SU-DHL-6 (cell line): ENCODE measurements at regions not wholly inside any gene's neighbourhood (a gene's known extent, or its start where the extent isn't known, plus 50 kb on each side); places are given as distances from the start of the nearest gene placed in this dataset.
A peak's percentile ranks its signal among the peaks of the same experiment; 100 is the strongest.

ENCODE experiments used
- H2AFZ ChIP-seq: fragments of 200-600 bp; sonication (generic); 2 replicates; pipeline ENCODE4 v1.6.1; 2014; ENCODE audit warnings: low read depth, mild to moderate bottlenecking, moderate library complexity, mixed read lengths, antibody characterized with exemption, low read length; ENCODE audit not compliant: severe bottlenecking
- H3F3A ChIP-seq: fragments of 200-600 bp; shearing (Covaris generic); 2 replicates; pipeline ENCODE4 v1.6.0; 2016; ENCODE audit warnings: antibody characterized with exemption, mild to moderate bottlenecking; ENCODE audit not compliant: insufficient read depth
- H3K27ac ChIP-seq: fragments of 200-600 bp; sonication (generic); 2 replicates; pipeline ENCODE4 v1.5.1; 2016; ENCODE audit warnings: low read depth, mild to moderate bottlenecking, low read length, moderate library complexity, mixed read lengths
- H3K27me3 ChIP-seq: fragments of 200-600 bp; sonication (generic), shearing (Covaris generic); 2 replicates; pipeline ENCODE4 v1.6.0; 2014; ENCODE audit warnings: mild to moderate bottlenecking, low read length
- H3K36me3 ChIP-seq: fragments of 200-600 bp; sonication (generic); 2 replicates; pipeline ENCODE4 v1.6.1; 2014; ENCODE audit warnings: mild to moderate bottlenecking, low read length, mixed read lengths
- H3K4me2 ChIP-seq: fragments of 300-600, 200-600 bp; shearing (Covaris generic), sonication (generic); 2 replicates; pipeline ENCODE4 v1.6.0; 2014; ENCODE audit warnings: low read length, low read depth, mild to moderate bottlenecking; ENCODE audit not compliant: poor library complexity, severe bottlenecking
- H3K4me3 ChIP-seq: fragments of 200-600 bp; sonication (generic); 2 replicates; pipeline ENCODE4 v1.5.1; 2014; ENCODE audit warnings: antibody characterized with exemption, low read length, mild to moderate bottlenecking, mixed read lengths; ENCODE audit not compliant: insufficient read depth, poor library complexity, severe bottlenecking
- H3K79me2 ChIP-seq: fragments of 200-600 bp; sonication (generic); 2 replicates; pipeline ENCODE4 v1.6.1; 2014; ENCODE audit warnings: mild to moderate bottlenecking, low read length, moderate library complexity; ENCODE audit not compliant: insufficient read depth
- H3K9ac ChIP-seq: fragments of 200-600 bp; sonication (generic); 2 replicates; pipeline ENCODE4 v1.7.0; 2014; ENCODE audit warnings: mild to moderate bottlenecking, low read length
- H3K9me2 ChIP-seq: fragments of 200-600 bp; sonication (generic); replicated peaks from 2 replicates; pipeline ENCODE4 v1.6.1; 2014; ENCODE audit warnings: low read length; ENCODE audit not compliant: insufficient read depth
- H3K9me3 ChIP-seq: fragments of 200-600 bp; sonication (generic); 2 replicates; pipeline ENCODE4 v1.6.1; 2014; ENCODE audit warnings: low read length, mixed read lengths; ENCODE audit not compliant: insufficient read depth
- H4K20me1 ChIP-seq: fragments of 200-600 bp; sonication (generic); 2 replicates; pipeline ENCODE4 v1.6.1; 2014; ENCODE audit warnings: low read depth, mild to moderate bottlenecking, antibody characterized with exemption, low read length, moderate library complexity, mixed read lengths
- EZH2phosphoT487 ChIP-seq: fragments of 200-600 bp; sonication (generic), shearing (Covaris generic); conservative IDR thresholded peaks from 2 replicates; pipeline ENCODE4 v1.6.1; 2018; ENCODE audit warnings: mild to moderate bottlenecking, antibody characterized with exemption, low read length, moderate library complexity, mixed read lengths
- TF ChIP-seq, protein P1 (sequence below): fragments of 200-600 bp; sonication (generic); IDR thresholded peaks from one replicate; pipeline ENCODE4 v1.5.1; 2017; ENCODE audit warnings: antibody characterized with exemption, mild to moderate bottlenecking, low read length, moderate library complexity; ENCODE audit not compliant: insufficient read depth, poor library complexity, severe bottlenecking

DNA sequence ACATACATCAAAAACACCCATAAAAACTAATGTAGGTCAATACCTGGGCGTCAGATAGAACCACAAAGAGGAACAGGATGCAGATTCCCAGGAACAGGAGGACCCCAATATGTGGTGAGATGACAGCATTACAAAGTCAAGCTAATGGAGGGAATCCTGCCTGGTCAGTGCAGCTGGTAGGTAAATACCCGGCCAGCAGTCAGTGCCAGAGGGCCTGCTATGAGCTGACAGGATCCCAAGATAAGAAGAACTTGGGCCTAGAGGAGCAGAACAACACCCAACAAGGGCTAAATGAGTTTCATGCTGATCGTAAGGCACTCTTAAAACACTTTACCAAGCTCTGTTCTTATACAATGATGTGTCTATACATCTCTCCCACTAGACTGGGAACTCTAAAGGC, 61.2 kb upstream of the KCNMB2 start:
- Histone ChIP-seq H3K9me3 (no peaks in the 10 kb centered on the region), H3K4me3 (no peak overlapping the region), H3K27me3 (no peaks in the 10 kb centered on the region), H3K4me2 (no peak overlapping the region), H3K36me3 (no peaks in the 10 kb centered on the region), H3K79me2 (no peaks in the 10 kb centered on the region), H3K9ac (no peak overlapping the region), H3K9me2 (no peaks in the 10 kb centered on the region), H3F3A (no peaks in the 10 kb centered on the region), H3K27ac (no peak overlapping the region), H4K20me1 (no peaks in the 10 kb centered on the region), H2AFZ (no peak overlapping the region)
- TF ChIP-seq, protein P1, sequence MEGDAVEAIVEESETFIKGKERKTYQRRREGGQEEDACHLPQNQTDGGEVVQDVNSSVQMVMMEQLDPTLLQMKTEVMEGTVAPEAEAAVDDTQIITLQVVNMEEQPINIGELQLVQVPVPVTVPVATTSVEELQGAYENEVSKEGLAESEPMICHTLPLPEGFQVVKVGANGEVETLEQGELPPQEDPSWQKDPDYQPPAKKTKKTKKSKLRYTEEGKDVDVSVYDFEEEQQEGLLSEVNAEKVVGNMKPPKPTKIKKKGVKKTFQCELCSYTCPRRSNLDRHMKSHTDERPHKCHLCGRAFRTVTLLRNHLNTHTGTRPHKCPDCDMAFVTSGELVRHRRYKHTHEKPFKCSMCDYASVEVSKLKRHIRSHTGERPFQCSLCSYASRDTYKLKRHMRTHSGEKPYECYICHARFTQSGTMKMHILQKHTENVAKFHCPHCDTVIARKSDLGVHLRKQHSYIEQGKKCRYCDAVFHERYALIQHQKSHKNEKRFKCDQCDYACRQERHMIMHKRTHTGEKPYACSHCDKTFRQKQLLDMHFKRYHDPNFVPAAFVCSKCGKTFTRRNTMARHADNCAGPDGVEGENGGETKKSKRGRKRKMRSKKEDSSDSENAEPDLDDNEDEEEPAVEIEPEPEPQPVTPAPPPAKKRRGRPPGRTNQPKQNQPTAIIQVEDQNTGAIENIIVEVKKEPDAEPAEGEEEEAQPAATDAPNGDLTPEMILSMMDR: no peak
- no peak for TF ChIP-seq EZH2phosphoT487

GRCh38 chr3:178476886-178477285, 59.4 kb upstream of the KCNMB2 start:
- no peaks in the 10 kb centered on the region for H3K9me2 ChIP-seq
- no peaks in the 10 kb centered on the region for H3K79me2 ChIP-seq
- no peaks in the 10 kb centered on the region for H3F3A ChIP-seq
- no peak overlapping the region for H3K27ac ChIP-seq
- H3K9ac ChIP-seq: no peak overlapping the region
- H3K27me3 ChIP-seq: no peaks in the 10 kb centered on the region
- H3K9me3 ChIP-seq: no peaks in the 10 kb centered on the region
- TF ChIP-seq EZH2phosphoT487: no peak
- TF ChIP-seq, protein P1: no peak
- H3K36me3 ChIP-seq: no peaks in the 10 kb centered on the region
- no peaks in the 10 kb centered on the region for H4K20me1 ChIP-seq
- H2AFZ ChIP-seq: no peak overlapping the region
- H3K4me3 ChIP-seq: no peak overlapping the region
- no peak overlapping the region for H3K4me2 ChIP-seq

- Histone ChIP-seq H3F3A (no peaks in the 10 kb centered on the region), H3K9me3 (no peaks in the 10 kb centered on the region), H4K20me1 (no peaks in the 10 kb centered on the region), H3K9ac (no peak overlapping the region), H3K36me3 (no peaks in the 10 kb centered on the region), H3K27ac (no peak overlapping the region), H3K4me3 (no peak overlapping the region), H3K79me2 (no peaks in the 10 kb centered on the region), H3K27me3 (no peaks in the 10 kb centered on the region), H2AFZ (no peak overlapping the region), H3K9me2 (no peaks in the 10 kb centered on the region), H3K4me2 (no peak overlapping the region)
- TF ChIP-seq, protein P1: no peak
- TF ChIP-seq EZH2phosphoT487: no peak
These were observed 56.8 kb upstream of the KCNMB2 start for GRCh38 chr3:178479446-178479845.

DNA sequence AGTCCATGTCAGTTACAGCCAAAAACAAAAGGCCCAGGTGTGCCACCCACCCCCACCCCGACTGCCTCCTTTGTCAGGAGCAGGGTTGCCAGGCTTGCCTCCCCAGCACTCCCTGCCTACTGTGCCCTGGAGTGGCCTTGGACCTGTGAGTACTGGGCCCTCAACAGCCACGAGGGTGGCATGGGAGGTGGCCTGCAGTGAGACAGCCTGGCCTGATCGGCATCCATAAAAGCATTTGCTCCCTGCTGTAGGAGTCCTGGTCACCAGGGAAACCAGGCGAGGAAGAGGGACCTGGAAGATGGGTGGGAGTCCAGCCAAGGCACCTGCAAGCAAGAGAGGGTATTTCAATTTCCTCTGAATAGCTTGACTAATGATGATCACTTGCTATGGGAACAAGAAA, 56.4 kb upstream of the KCNMB2 start:
- Histone ChIP-seq H2AFZ (no peak overlapping the region), H3K4me2 (no peak overlapping the region), H3K36me3 (no peaks in the 10 kb centered on the region), H3K27me3 (no peaks in the 10 kb centered on the region), H3K9me3 (no peaks in the 10 kb centered on the region), H3F3A (no peaks in the 10 kb centered on the region), H3K4me3 (no peak overlapping the region), H3K27ac (no peak overlapping the region), H4K20me1 (no peaks in the 10 kb centered on the region), H3K9ac (peak overlapping the region; percentile 11; the same call in 1 of the 2 replicates), H3K9me2 (no peaks in the 10 kb centered on the region), H3K79me2 (no peaks in the 10 kb centered on the region)
- no peak for TF ChIP-seq EZH2phosphoT487
- TF ChIP-seq, protein P1: no peak
